ENCODE measurements at regions not wholly inside any gene's neighbourhood (a gene's known extent, or its start where the extent isn't known, plus 50 kb on each side); places are given as distances from the start of the nearest gene placed in this dataset.
A peak's percentile ranks its signal among the peaks of the same experiment; 100 is the strongest.

- no peak overlapping the region for H3K27ac ChIP-seq
- no peak for TF ChIP-seq CTCF (conservative IDR thresholded peaks at IDR 0.05)
Measured at GRCh38 chrY:12459965-12460364, 241.1 kb upstream of the USP9Y start.

- no peak overlapping the region for H3K27ac ChIP-seq
- TF ChIP-seq CTCF (conservative IDR thresholded peaks at IDR 0.05) = no peak
Measured at GRCh38 chrY:12464155-12464554, 236.9 kb upstream of the USP9Y start.

DNA sequence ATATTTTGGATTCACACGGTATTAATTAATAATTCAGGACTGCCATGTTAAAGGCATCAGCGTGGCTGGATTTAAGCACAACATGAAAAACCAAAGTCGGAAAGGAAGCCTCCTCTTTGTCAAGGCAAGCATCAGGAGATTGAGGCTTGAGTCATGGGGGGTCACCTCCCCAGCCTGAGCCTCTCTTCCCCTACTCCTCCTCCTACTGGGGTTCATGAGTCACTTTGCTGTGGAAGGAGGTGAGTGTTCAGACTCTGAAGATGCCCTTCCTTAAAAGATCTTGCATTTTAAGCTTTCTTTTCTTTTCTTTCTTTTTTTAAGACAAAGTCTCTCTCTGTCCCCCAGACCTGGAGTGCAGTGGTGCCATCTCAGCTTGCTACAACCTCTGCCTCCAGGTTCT lies 235.3 kb upstream of the USP9Y start:
- no peak for TF ChIP-seq CTCF (conservative IDR thresholded peaks at IDR 0.05)
- H3K27ac ChIP-seq = no peak overlapping the region

GRCh38 chrY:12469081-12469480 lies 231.9 kb upstream of the USP9Y start:
- no peak for TF ChIP-seq CTCF (conservative IDR thresholded peaks at IDR 0.05)
- H3K27ac ChIP-seq = no peak overlapping the region

- H3K27ac ChIP-seq = no peak overlapping the region
- TF ChIP-seq CTCF (conservative IDR thresholded peaks at IDR 0.05) = no peak
Measured at GRCh38 chrY:12474472-12474871, 226.6 kb upstream of the USP9Y start.

DNA sequence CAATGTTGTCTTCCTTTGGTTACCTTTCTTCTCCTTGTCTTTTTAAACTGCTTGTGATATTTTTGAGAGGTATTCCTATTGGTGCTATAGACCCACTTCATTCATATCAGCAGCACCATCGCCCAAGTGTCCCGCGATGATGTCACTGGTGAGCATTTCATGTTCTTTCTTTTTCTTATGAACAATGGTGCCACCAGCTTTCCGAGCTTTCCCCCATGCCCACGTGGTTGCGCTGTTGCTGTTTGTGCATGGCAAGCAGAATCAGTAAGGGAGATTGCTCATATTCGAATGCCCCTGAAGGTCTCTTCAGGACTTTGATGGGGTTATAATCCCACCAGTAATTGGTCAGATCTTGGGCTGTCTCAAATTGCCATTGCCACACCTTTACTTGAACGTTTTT lies 221.6 kb upstream of the USP9Y start:
- H3K27ac ChIP-seq = no peak overlapping the region
- TF ChIP-seq CTCF (conservative IDR thresholded peaks at IDR 0.05) = peak; percentile 35

DNA sequence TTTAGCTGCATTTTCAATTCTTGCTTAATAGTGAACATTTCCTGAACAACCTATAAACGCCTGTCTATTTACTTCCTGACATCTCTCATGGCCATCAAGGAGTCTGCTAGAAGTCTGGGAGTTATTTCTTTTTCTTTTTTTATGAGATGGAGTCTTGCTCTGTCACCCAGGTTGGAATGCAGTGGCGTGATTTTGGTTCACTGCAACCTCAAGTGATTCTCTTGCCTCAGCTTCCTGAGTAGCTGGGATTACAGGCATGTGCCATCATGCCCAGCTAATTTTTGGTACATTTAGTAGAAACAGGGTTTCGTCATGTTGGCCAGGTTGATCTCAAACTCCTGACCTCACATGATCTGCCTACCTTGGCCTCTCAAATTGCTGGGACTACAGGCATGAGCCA lies 217.6 kb upstream of the USP9Y start:
- no peak for TF ChIP-seq CTCF (conservative IDR thresholded peaks at IDR 0.05)
- no peak overlapping the region for H3K27ac ChIP-seq
